Cardiac fibroblast (primary cell): ENCODE measurements at regions not wholly inside any gene's neighbourhood (a gene's known extent, or its start where the extent isn't known, plus 50 kb on each side); places are given as distances from the start of the nearest gene placed in this dataset.
"Not testable (repeated sequence)": the region's sequence is repeated elsewhere in the genome, so short reads cannot be mapped to it uniquely, and the experiment has no call there.

Experiments
- DNase-seq, 2 donors: peaks; one replicate each; pipeline versions ENCODE4 v3.0.0 to v3.0.0-alpha.2; 2010; ENCODE audit warnings: low read depth in 2 of 2
- H3K4me3 ChIP-seq, 2 donors: replicated peaks in 1 of 2; 1 replicate in 1 of 2; 2 replicates in 1 of 2; pipeline ENCODE4 v1.5.1; 2011; ENCODE audit warnings: low read depth in 2 of 2, low read length in 2 of 2, mild to moderate bottlenecking in 2 of 2, moderate library complexity in 1 of 2
- CTCF ChIP-seq: IDR thresholded peaks from one replicate; pipeline ENCODE4 v1.5.1; 2011; ENCODE audit warnings: low read depth, mild to moderate bottlenecking, low read length, inconsistent platforms

DNA sequence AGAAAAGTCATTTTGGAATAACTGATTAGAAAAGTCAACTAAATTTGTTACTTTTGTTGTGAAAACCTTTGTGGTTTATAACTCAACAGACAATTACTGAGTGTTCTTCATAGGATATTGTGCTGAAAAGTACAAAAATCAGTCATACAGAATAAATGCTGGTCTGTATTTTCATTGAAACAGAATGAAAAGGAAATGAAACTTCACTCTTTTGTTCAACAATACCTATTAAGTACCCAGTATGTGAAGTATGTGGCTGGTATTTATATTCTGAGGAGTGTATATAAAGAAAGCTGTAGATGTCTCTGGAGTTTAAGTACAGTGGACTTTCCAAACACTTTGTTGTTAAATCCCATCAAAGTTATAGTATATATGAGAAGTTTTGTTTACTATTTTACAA is 828.4 kb upstream of the ATXN8OS start:
- TF ChIP-seq CTCF: no peak
- H3K4me3 ChIP-seq: no peak overlapping the region
- DNase-seq: no peak

DNA sequence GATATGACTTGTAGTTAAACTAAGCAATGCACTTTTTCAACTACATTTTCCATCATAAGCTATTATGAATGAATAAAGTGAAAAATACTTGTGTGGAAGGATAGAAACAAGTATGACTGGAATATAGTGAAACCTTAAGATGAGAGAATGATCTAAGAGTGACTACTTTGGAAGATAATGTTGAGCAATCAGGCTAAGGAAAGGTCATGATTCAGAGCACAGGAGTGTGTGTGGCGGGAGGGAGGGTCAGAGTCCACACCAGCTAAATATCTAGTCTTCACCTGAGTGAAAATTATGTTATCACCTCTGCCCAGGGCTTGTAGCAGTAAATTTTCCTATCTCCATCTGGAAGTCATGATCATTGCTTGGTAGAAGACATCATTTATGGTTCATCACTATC is 833.4 kb upstream of the ATXN8OS start:
- no peak for TF ChIP-seq CTCF
- H3K4me3 ChIP-seq: no peak overlapping the region
- no peak for DNase-seq

GRCh38 chr13:69264362-69265334 is 843.0 kb upstream of the ATXN8OS start:
- TF ChIP-seq CTCF: no peak
- H3K4me3 ChIP-seq: no peak overlapping the region
- no peak for DNase-seq

- TF ChIP-seq CTCF: no peak
- H3K4me3 ChIP-seq: no peak overlapping the region
- DNase-seq: no peak
Observed at GRCh38 chr13:69243366-69243765, 864.3 kb upstream of the ATXN8OS start.

- H3K4me3 ChIP-seq: no peak overlapping the region
- DNase-seq: no peak
- TF ChIP-seq CTCF: no peak
Observed at GRCh38 chr13:69234171-69234570, 873.5 kb upstream of the ATXN8OS start.

- no peak for TF ChIP-seq CTCF
Observed at GRCh38 chr13:69226427-69226826, 881.2 kb upstream of the ATXN8OS start.

DNA sequence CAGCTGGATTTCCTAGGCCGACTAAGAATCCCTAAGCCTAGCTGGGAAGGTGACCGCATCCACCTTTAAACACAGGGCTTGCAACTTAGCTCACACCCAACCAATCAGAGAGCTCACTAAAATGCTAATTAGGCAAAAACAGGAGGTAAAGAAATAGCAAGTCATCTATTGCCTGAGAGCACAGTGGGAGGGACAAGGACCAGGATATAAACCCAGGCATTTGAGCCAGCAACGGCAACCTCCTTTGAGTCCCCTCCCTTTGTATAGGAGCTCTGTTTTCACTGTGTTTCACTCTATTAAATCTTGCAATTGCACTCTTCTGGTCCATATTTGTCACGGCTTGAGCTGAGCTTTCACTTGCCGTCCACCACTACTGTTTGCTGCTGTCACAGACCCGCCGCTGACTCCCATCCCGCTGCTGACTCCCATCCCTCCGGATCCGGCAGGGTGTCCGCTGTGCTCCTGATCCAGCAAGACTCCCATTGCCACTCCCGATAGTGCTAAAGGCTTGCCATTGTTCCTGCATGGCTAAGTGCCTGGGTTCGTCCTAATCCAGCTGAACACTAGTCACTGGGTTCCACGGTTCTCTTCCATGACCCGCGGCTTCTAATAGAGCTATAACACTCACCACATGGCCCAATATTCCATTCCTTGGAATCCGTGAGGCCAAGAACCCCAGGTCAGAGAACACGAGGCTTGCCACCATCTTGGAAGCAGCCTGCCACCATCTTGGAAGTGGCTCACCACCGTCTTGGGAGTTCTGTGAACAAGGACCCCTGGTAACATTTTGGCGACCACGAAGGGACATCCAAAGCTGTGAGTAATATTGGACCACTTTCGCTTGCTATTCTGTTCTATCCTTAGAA is 885.8 kb upstream of the ATXN8OS start:
- H3K4me3 ChIP-seq, DNase-seq: not testable (repeated sequence)

More at GRCh38 chr13:69226427-69226826, 881.2 kb upstream of the ATXN8OS start:
- H3K4me3 ChIP-seq: no peak overlapping the region
- no peak for DNase-seq
